GM12865 (cell line): ENCODE measurements at regions not wholly inside any gene's neighbourhood (a gene's known extent, or its start where the extent isn't known, plus 50 kb on each side); places are given as distances from the start of the nearest gene placed in this dataset.

Experiments
- DNase-seq: peaks from one replicate; pipeline ENCODE4 v3.0.0; 2010; ENCODE audit warnings: low read depth
- H3K4me3 ChIP-seq: 2 replicates; pipeline ENCODE4 v1.5.1; 2011; ENCODE audit warnings: mild to moderate bottlenecking, low read depth, low read length, control low read depth
- TF ChIP-seq, protein P1 (sequence below): IDR thresholded peaks from 2 replicates; pipeline ENCODE4 v1.5.1; 2011; ENCODE audit warnings: low read length, control low read depth, low read depth, inconsistent platforms; ENCODE audit not compliant: insufficient read depth; ENCODE audit errors: missing control alignments

DNA sequence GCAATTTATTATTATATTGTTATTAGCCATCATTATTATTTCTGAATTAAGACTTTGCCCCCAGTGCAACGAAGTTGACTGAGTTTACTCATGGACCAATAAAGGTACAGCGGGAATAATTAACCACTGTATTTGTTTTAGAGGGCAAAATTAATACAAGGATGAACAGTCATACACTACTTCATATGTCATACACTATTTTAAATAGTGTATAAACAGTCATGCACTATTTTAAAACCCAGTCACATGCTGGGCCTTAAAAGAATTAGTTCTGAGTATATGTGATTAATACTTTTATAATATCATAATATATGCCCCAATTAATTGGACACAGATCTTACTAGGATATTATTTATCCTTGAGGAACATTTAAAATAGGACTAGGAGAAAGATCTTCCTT lies 125.3 kb upstream of the NANOGP8 start:
- no peak overlapping the region for H3K4me3 ChIP-seq
- TF ChIP-seq, protein P1, sequence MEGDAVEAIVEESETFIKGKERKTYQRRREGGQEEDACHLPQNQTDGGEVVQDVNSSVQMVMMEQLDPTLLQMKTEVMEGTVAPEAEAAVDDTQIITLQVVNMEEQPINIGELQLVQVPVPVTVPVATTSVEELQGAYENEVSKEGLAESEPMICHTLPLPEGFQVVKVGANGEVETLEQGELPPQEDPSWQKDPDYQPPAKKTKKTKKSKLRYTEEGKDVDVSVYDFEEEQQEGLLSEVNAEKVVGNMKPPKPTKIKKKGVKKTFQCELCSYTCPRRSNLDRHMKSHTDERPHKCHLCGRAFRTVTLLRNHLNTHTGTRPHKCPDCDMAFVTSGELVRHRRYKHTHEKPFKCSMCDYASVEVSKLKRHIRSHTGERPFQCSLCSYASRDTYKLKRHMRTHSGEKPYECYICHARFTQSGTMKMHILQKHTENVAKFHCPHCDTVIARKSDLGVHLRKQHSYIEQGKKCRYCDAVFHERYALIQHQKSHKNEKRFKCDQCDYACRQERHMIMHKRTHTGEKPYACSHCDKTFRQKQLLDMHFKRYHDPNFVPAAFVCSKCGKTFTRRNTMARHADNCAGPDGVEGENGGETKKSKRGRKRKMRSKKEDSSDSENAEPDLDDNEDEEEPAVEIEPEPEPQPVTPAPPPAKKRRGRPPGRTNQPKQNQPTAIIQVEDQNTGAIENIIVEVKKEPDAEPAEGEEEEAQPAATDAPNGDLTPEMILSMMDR: no peak
- DNase-seq: no peak

DNA sequence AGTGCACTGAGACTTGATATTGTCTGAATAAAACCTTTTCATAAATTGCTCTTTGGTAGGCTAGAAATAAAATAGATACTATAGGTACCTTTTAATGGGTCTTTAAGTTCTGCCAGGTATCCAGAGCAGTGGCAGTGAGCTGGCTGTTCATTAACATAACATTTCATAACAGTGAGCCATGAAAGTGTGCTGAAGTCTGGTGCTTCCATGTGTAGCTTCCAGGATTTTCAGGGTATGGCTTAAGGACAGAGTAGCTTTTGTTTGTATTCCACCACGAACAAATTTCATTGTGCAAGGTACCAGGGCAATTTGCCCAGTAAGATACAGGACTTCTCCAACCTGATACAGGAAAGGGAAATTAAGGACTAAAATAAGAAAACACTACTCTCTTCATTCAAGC lies 124.7 kb upstream of the NANOGP8 start:
- TF ChIP-seq, protein P1: no peak
- DNase-seq: no peak
- no peak overlapping the region for H3K4me3 ChIP-seq

DNA sequence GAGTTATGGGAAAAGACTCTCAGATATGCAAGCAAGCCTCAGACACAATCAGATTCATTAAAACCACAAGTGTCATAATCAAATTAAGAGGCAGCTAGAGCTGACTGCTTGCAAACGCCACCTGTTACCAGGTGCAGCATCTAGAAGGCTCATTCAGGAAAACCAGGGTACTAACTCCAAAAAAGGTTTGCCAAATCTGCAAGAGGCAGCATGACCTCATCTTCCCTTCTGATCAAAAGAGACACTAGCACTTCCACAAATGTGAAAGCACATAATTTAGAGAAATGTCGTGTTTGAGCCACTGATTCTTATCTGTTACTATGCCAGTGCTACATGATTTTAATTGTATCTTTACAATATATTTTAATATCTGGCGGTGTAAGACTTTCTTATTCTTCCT lies 123.3 kb upstream of the NANOGP8 start:
- H3K4me3 ChIP-seq: no peak overlapping the region
- DNase-seq: no peak
- TF ChIP-seq, protein P1: no peak

DNA sequence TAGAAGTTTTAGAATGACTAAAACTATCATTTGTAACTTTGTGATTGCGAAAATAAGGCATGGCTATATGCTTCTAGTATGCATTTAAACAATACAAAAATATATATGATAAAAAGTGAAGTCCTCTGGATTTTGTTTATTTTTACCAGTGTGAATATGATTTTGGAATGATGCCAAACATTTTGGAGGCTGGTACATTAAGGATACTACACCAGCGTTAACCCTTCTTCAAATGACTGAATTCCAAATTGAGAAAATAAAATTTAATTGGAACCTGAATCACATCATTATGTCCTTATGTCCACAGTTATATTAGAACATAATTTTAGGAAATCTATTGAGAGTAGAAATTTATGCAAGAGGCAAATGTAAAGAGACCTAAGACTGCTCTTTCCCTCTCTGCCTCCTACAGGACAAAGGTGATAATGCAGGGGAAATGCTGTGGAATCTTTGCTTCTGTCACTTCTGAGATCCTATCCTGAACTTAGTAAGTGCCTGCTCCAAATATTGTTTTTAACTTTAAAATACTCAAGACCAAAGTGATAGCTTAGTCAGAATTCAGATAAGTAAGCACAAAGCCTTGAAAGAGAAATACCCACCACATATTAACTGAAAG lies 121.1 kb upstream of the NANOGP8 start:
- peak; percentile 41 for DNase-seq
- no peak overlapping the region for H3K4me3 ChIP-seq
- TF ChIP-seq, protein P1: peak; percentile 44

DNA sequence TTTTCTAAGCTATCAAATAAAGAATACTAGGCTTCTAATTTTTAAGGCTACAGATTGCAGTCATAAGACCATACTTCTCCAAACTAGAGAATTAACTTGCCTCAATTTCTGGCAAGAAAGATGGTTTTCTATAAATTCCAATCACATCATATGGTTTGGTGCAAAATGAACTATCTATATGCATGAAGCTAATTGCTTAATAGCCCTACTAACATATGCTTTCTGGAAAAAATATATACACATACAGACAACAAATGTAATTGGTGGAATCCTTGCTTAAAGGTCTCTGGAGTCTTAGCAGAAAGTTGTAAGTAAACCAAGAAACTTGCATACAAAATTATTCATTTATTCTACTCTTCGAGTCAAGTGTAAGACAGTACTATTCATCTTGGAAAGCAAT lies 113.1 kb upstream of the NANOGP8 start:
- no peak overlapping the region for H3K4me3 ChIP-seq
- TF ChIP-seq, protein P1: no peak
- DNase-seq: no peak

DNA sequence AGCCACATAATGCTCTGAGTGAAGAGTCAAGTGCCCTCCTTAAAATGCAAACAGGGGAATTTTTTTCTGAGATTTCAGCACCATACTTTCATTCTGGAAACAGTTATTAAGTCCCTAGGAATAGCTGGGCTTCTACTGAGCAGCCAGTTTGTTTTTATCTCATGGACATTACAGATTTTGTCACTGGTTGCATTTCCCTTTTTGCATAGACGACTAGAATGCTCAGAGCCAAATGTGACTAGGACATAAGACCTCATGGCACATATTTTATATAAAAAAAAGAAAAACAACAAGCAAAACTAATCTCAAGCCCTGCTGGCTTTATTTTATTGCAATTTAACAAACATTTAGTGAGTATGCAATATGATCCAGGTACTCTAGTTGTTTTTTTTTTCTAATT lies 112.7 kb upstream of the NANOGP8 start:
- no peak for DNase-seq
- TF ChIP-seq, protein P1: no peak
- H3K4me3 ChIP-seq: no peak overlapping the region

DNA sequence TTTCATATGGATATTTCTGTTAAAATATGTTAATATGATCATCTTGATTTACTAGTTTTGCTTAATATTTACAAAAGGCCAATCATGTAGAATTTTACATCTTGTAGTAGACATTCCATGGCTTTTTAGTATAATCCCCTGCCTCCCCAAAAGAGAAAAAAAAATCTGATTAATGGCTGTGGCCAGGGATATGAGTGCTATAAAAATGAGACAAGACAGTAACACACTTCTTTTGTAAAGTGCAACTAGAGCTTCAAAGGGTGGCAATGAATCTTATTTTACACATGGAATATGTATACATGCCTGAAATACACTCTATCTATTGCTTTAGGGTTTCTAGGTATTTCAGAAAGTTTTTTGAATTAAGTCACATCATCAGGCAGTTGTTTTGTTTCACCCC lies 112.2 kb upstream of the NANOGP8 start:
- TF ChIP-seq, protein P1: no peak
- DNase-seq: no peak
- H3K4me3 ChIP-seq: no peak overlapping the region
